ENCODE measurements at regions not wholly inside any gene's neighbourhood (a gene's known extent, or its start where the extent isn't known, plus 50 kb on each side); places are given as distances from the start of the nearest gene placed in this dataset.

GRCh38 chr2:120933693-120934573, 198.3 kb downstream of the GLI2 start:
- peaks cover 6% of the 10 kb centered on the region for H3K9me3 ChIP-seq (ENCODE audit: severe bottlenecking)
- H3K36me3 ChIP-seq, result no peaks in the 10 kb centered on the region
- H3K27ac ChIP-seq, result no peak overlapping the region
- TF ChIP-seq CTCF (IDR thresholded peaks at IDR 0.05; ENCODE audit: low read depth, low read length), result no peak
- DNase-seq, result no peak
- no peak overlapping the region for H3K4me3 ChIP-seq (ENCODE audit: low read depth, low read length)
- H3K27me3 ChIP-seq (ENCODE audit: insufficient read depth, low read depth, severe bottlenecking), result no peaks in the 10 kb centered on the region

DNA sequence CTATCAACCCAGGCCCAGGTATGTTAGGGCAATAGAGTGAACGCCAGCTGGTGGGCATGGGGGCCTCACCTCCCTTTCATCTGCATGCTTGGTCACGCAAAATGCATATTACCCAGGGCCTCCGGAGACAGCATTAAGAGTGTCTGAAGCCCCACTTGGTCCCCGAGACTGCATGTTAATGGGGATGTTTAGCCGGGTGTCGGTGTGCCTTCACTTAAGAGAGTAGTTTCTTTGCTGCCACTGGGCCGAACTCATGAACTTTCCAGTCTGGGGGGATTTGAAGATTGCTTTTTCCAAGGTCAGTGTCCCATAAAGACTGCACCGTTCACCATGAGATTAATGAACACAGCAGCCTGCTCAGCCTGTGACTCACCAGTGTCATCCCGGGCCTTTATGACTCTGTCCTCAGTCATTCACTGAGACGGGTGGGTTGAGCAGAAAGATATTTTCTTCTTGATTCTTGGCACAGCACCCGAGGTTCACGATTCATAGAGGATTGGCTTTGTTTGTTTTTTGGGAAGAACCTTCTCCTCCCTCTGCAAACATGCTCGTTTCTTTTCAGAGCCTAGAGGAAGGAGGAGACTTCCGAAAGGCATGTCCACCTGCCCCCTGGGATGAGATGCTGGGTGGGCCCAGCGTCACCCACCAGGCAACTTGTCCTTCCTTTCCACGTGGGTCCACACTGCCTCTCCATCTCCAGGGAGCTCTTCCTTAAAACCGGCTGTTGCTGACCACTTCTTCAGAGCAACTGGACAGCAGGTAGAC, 199.1 kb downstream of the GLI2 start:
- no peak overlapping the region for H3K4me3 ChIP-seq (ENCODE audit: low read depth, low read length)
- TF ChIP-seq CTCF (IDR thresholded peaks at IDR 0.05; ENCODE audit: low read depth, low read length), result no peak
- DNase-seq, result peak; percentile 46
- no peaks in the 10 kb centered on the region for H3K36me3 ChIP-seq
- H3K27me3 ChIP-seq (ENCODE audit: insufficient read depth, low read depth, severe bottlenecking), result no peaks in the 10 kb centered on the region
- peaks cover 6% of the 10 kb centered on the region for H3K9me3 ChIP-seq (ENCODE audit: severe bottlenecking)
- no peak overlapping the region for H3K27ac ChIP-seq

DNA sequence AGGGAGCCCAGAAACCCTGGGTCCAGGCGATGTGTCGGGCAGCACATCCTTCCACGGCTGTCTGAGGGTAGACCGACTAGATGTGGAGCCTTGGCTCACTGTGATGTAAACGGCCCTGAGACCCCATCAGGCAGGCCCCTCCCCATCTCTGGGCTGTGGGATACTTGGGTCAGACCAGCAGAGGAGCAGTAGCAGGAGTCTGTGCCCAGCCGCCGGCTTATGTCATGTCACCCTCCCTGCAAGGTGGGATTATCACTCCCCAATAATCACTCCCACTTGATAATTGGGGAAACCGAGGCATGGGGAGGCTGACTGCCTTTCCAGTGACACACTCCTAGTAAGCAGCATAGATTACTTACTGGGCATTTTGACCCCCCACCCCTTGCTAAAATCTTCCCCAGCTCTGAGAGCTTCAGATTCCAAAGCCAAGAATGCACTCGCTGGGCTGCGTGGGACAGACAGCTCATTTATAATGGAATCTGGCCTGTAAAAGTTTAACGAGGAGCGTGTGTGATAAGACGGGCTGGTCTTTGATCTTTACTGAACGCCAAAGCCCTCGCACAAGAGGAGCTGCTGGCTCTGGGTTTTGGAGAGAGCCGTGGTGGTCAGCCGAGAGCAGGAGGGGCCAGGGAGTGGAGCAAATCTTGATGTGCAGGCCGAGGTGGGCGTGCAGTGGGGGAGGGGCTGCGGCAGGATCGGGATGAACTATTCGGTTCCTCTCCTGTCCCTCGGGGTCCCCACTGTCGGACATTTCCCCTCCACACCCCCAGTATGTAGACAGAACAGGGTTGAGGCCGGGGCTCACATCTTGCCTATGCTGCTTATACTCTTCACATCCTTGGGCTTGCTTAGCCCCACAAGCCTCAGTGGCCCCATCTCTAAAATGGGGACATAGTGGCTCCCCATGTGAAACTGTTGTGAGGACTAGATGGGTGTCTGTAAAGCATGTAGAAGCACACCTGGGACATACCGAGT, 200.0 kb downstream of the GLI2 start:
- Histone ChIP-seq H3K9me3 (ENCODE audit: severe bottlenecking) (peaks cover 6% of the 10 kb centered on the region), H3K36me3 (no peaks in the 10 kb centered on the region), H3K27ac (no peak overlapping the region), H3K4me3 (ENCODE audit: low read depth, low read length) (no peak overlapping the region), H3K27me3 (ENCODE audit: insufficient read depth, low read depth, severe bottlenecking) (no peaks in the 10 kb centered on the region)
- no peak for DNase-seq
- no peak for TF ChIP-seq CTCF (IDR thresholded peaks at IDR 0.05; ENCODE audit: low read depth, low read length)

DNA sequence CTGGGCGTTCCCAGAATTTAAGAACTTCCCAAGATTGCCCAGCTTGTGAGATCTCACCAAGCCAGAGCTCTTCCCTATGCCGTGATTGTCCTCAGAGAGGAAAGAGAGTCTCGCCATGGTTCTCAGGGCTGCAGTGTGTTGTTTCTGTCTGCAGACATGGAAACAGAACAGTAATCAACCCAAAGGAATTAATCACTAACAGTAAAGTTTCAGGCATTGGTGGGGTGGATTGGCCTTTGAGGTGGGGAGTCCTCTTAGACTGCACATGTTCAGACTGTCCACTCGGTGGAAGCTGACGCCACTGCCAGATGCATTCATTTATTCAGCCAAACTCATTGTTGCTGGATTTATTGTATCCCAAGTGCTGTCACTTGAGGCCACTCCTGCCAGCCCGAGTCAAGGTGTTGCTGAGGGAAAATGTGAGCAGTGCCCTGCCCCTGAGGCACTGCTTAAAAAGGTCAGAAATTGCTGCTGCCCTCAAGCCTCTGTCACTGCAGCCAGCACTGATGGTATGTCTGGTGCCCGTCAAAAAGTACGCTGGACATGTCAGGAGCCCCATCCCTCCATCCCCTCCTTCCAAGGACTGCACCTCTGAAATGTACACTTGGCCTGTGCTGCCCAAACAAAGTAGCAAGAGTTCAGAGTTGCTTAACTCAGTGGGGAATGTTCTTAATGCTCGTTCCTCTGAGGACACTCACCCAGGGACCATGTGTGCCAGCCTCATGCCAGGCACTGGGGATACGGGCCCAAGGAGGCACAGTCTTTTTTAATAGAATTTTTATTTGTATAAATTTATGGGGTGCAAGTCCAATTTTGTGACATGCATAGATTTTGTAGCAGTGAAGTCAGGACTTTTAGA, 201.0 kb downstream of the GLI2 start:
- Histone ChIP-seq H3K36me3 (no peaks in the 10 kb centered on the region), H3K27ac (no peak overlapping the region), H3K9me3 (ENCODE audit: severe bottlenecking) (no peaks in the 10 kb centered on the region), H3K4me3 (ENCODE audit: low read depth, low read length) (no peak overlapping the region), H3K27me3 (ENCODE audit: insufficient read depth, low read depth, severe bottlenecking) (no peaks in the 10 kb centered on the region)
- no peak for TF ChIP-seq CTCF (IDR thresholded peaks at IDR 0.05; ENCODE audit: low read depth, low read length)
- DNase-seq, result no peak

DNA sequence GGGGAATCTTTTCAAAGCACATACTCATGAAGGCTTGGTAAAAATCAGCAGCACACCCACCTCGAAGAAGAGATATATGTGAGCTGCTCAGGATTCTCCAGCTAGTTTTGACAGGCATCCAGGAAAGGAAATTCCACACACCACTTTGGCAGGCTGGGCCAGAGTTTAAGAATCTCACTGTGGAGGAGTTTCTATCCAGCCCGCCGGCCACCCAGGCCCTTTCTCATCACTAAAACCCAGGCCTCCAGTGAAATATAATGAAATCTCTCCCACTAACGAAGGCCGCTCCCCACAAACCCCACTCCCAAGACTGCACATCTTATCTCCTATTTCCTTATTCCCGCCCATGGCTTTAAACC, 202.0 kb downstream of the GLI2 start:
- TF ChIP-seq CTCF (IDR thresholded peaks at IDR 0.05; ENCODE audit: low read depth, low read length), result no peak
- no peak for DNase-seq
- H3K9me3 ChIP-seq (ENCODE audit: severe bottlenecking), result no peaks in the 10 kb centered on the region
- no peaks in the 10 kb centered on the region for H3K27me3 ChIP-seq (ENCODE audit: insufficient read depth, low read depth, severe bottlenecking)
- no peak overlapping the region for H3K4me3 ChIP-seq (ENCODE audit: low read depth, low read length)
- no peaks in the 10 kb centered on the region for H3K36me3 ChIP-seq
- no peak overlapping the region for H3K27ac ChIP-seq
